ENCODE measurements at regions not wholly inside any gene's neighbourhood (a gene's known extent, or its start where the extent isn't known, plus 50 kb on each side); places are given as distances from the start of the nearest gene placed in this dataset.

DNA sequence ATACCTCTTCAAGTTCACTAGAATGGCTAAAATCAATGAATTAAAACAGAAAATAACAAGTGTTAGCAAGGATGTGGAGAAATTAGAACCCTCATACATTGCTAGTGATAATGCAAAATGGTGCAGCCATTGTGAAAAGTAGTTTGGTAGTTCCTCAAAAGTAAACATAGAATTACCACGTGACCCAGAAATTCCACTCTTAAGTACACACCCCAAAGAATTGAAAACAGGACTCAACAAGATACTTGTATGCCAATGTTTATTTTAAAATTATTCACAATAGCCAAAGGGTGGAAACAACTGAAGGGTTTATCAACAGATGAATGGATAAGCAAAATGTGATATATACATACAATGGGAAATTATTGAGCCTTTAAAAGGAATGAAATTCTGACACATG lies 70.3 kb downstream of the BARX1 start:
- TF ChIP-seq POLR2AphosphoS5 (IDR thresholded peaks at IDR 0.05; ENCODE audit: low read depth, low read length), result no peak
- no peak for TF ChIP-seq SIN3A (IDR thresholded peaks at IDR 0.05; ENCODE audit: borderline replicate concordance, insufficient read depth, low read depth, low read length)
- TF ChIP-seq, protein P1, sequence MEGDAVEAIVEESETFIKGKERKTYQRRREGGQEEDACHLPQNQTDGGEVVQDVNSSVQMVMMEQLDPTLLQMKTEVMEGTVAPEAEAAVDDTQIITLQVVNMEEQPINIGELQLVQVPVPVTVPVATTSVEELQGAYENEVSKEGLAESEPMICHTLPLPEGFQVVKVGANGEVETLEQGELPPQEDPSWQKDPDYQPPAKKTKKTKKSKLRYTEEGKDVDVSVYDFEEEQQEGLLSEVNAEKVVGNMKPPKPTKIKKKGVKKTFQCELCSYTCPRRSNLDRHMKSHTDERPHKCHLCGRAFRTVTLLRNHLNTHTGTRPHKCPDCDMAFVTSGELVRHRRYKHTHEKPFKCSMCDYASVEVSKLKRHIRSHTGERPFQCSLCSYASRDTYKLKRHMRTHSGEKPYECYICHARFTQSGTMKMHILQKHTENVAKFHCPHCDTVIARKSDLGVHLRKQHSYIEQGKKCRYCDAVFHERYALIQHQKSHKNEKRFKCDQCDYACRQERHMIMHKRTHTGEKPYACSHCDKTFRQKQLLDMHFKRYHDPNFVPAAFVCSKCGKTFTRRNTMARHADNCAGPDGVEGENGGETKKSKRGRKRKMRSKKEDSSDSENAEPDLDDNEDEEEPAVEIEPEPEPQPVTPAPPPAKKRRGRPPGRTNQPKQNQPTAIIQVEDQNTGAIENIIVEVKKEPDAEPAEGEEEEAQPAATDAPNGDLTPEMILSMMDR (IDR thresholded peaks at IDR 0.05), result no peak

Measured in Panc1 (cell line).